ENCODE measurements at regions not wholly inside any gene's neighbourhood (a gene's known extent, or its start where the extent isn't known, plus 50 kb on each side); places are given as distances from the start of the nearest gene placed in this dataset.

GRCh38 chr4:32950866-32951265 lies 2230.7 kb downstream of the PCDH7 start:
- Mint-ChIP-seq H3K4me1 (no peaks in the 10 kb centered on the region), H3K36me3 (ENCODE audit: low read depth) (no peaks in the 10 kb centered on the region), H3K27me3 (ENCODE audit: low read depth) (no peaks in the 10 kb centered on the region), H3K27ac (no peak overlapping the region), H3K4me3 (no peak overlapping the region), H3K9me3 (peaks cover 13% of the 10 kb centered on the region)
- TF ChIP-seq CTCF (IDR thresholded peaks at IDR 0.05; ENCODE audit: unreplicated experiment in 3 of 3), result no peak

GRCh38 chr4:32958586-32958985 lies 2238.4 kb downstream of the PCDH7 start:
- Mint-ChIP-seq H3K4me1 (no peaks in the 10 kb centered on the region), H3K27me3 (ENCODE audit: low read depth) (no peaks in the 10 kb centered on the region), H3K9me3 (no peaks in the 10 kb centered on the region), H3K36me3 (ENCODE audit: low read depth) (no peaks in the 10 kb centered on the region), H3K4me3 (no peak overlapping the region), H3K27ac (no peak overlapping the region)
- no peak for TF ChIP-seq CTCF (IDR thresholded peaks at IDR 0.05; ENCODE audit: unreplicated experiment in 3 of 3)

- no peak overlapping the region for H3K4me3 Mint-ChIP-seq
- no peaks in the 10 kb centered on the region for H3K4me1 Mint-ChIP-seq
- no peak for TF ChIP-seq CTCF (IDR thresholded peaks at IDR 0.05; ENCODE audit: unreplicated experiment in 3 of 3)
- H3K27me3 Mint-ChIP-seq (ENCODE audit: low read depth), result no peaks in the 10 kb centered on the region
- H3K36me3 Mint-ChIP-seq (ENCODE audit: low read depth), result no peaks in the 10 kb centered on the region
- H3K27ac Mint-ChIP-seq, result no peak overlapping the region
- H3K9me3 Mint-ChIP-seq, result no peaks in the 10 kb centered on the region
These were observed 2241.9 kb downstream of the PCDH7 start for GRCh38 chr4:32962100-32962499.

GRCh38 chr4:32985256-32985655 lies 2265.1 kb downstream of the PCDH7 start:
- Mint-ChIP-seq H3K9me3 (peaks cover 3% of the 10 kb centered on the region), H3K36me3 (ENCODE audit: low read depth) (no peaks in the 10 kb centered on the region), H3K27ac (no peak overlapping the region), H3K4me1 (no peaks in the 10 kb centered on the region), H3K4me3 (no peak overlapping the region), H3K27me3 (ENCODE audit: low read depth) (no peaks in the 10 kb centered on the region)
- no peak for TF ChIP-seq CTCF (IDR thresholded peaks at IDR 0.05; ENCODE audit: unreplicated experiment in 3 of 3)

DNA sequence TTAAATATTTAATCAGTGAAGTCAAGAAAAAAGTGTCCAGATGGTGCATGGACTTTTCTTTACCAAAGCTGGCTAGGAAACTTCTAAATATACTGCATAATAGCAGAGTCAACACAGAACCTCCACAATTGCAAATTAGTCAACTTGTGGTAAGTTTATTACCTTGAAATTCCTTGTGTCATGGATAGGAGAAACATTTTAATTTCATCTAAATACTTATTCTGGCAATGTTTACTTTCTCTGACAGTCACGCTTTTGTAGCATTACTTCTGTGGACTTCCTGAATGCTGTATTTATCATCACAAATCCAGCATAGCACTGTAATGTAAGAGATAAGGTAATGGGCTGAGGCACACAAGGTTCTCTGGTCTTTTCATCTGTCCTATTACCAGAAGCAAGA lies 2266.1 kb downstream of the PCDH7 start:
- Mint-ChIP-seq H3K36me3 (ENCODE audit: low read depth) (no peaks in the 10 kb centered on the region), H3K4me3 (no peak overlapping the region), H3K27ac (no peak overlapping the region), H3K9me3 (peaks cover 3% of the 10 kb centered on the region), H3K4me1 (no peaks in the 10 kb centered on the region), H3K27me3 (ENCODE audit: low read depth) (no peaks in the 10 kb centered on the region)
- no peak for TF ChIP-seq CTCF (IDR thresholded peaks at IDR 0.05; ENCODE audit: unreplicated experiment in 3 of 3)

- no peaks in the 10 kb centered on the region for H3K9me3 Mint-ChIP-seq
- H3K27ac Mint-ChIP-seq, result no peak overlapping the region
- no peak for TF ChIP-seq CTCF (IDR thresholded peaks at IDR 0.05; ENCODE audit: unreplicated experiment in 3 of 3)
- H3K4me1 Mint-ChIP-seq, result no peaks in the 10 kb centered on the region
- H3K36me3 Mint-ChIP-seq (ENCODE audit: low read depth), result no peaks in the 10 kb centered on the region
- no peak overlapping the region for H3K4me3 Mint-ChIP-seq
- H3K27me3 Mint-ChIP-seq (ENCODE audit: low read depth), result no peaks in the 10 kb centered on the region
These were observed 2266.9 kb downstream of the PCDH7 start for GRCh38 chr4:32987111-32987510.

Measured in nephron (organoid).